ENCODE measurements at regions not wholly inside any gene's neighbourhood (a gene's known extent, or its start where the extent isn't known, plus 50 kb on each side); places are given as distances from the start of the nearest gene placed in this dataset.

DNA sequence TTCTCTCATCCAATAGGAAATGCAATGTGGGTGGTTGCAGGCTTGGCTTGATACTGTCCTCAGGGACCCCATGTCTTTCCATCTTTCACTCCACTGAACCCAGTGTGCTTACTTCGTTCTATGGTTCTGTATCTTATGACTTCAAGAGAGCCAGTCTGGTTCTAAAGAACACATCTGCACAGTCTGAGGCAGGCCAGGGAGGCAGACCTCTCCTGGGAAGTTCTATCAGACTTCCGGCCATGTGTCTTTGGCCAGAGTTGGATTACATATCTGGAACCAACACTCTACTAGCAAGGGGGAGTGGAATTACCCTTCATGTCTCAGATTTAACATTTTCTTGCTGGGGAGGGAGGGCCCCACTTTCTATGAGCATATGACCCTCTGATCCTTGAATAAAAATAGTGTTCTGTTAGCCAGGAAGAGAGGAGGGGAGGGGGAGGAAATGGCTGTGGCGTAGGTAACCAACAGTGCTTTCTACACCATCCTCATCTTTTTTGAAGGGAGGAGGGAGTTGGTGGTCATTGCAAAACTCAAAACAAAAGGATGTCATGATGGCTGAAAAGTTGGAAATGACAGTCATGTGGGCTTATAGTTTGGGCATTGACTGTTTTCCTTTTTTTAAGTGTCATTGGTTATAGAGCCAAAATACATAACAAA, 370.2 kb downstream of the GATA3 start:
- intact Hi-C loops (cut with DNase I), result no loop called here
- ATAC-seq (ENCODE audit: poor library complexity), result no peak

DNA sequence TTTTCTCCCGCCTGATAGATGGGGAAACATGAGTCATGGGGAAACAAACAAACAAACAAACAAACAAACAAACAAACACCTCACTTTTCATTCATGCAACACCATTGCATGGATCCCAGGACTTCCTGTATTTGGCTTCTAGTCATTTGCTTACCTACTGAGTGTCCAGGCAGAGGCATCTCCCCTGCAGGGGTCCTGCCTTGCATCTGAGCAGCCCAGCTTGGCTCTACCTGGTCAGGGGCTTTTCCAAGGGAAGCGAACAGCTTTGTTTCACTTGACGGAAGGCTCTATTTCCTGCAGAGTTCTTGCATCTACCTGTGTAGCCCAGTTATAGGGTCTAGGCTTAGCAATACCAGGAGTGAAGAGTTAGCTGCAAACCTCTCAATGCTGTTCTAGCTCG, 374.2 kb downstream of the GATA3 start:
- no peak for DNase-seq
- no peak for ATAC-seq (ENCODE audit: poor library complexity)
- intact Hi-C loops (cut with DNase I), result no loop called here

More for the DNA sequence above, 370.2 kb downstream of the GATA3 start:
- no peak for DNase-seq

DNA sequence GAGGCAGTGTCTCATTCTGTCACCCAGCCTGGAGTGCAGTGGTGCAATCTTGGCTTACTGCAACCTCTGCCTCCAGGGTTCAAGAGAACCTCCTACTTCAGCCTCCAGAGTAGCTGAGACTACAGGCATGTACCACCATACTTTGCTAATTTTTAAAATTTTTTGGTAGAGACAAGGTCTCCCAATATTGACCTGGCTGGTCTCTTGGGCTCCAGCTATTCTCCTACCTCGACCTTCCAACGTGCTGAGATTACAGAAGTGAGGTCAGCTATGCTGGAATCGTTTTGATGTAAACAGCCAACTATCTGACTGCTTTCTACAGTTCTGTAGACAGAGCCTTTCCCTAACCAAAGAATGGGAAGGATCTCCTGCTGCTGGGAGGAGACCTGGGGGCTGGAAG, 375.8 kb downstream of the GATA3 start:
- DNase-seq, result no peak
- intact Hi-C loops (cut with DNase I), result no loop called here
- no peak for ATAC-seq (ENCODE audit: poor library complexity)

DNA sequence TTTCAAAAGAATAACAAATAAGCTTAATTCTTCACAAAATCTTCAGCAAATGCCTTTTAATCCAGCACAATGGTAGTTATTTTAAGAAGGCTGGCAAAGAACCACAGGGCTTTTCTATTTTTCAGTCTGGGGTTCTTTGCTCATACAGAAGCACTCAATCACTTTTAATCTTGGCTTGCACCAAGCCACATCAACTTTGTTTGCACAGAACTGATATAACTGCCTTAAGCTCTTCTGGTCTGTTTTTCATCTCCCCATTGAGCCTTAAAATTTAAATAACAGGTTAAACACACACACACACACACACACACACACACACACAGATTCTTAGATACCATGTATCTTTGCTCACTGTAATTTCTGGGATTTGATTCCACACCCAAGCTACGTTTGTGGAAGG, 377.0 kb downstream of the GATA3 start:
- intact Hi-C loops (cut with DNase I), result no loop called here
- ATAC-seq (ENCODE audit: poor library complexity) (no peak), DNase-seq (no peak)

DNA sequence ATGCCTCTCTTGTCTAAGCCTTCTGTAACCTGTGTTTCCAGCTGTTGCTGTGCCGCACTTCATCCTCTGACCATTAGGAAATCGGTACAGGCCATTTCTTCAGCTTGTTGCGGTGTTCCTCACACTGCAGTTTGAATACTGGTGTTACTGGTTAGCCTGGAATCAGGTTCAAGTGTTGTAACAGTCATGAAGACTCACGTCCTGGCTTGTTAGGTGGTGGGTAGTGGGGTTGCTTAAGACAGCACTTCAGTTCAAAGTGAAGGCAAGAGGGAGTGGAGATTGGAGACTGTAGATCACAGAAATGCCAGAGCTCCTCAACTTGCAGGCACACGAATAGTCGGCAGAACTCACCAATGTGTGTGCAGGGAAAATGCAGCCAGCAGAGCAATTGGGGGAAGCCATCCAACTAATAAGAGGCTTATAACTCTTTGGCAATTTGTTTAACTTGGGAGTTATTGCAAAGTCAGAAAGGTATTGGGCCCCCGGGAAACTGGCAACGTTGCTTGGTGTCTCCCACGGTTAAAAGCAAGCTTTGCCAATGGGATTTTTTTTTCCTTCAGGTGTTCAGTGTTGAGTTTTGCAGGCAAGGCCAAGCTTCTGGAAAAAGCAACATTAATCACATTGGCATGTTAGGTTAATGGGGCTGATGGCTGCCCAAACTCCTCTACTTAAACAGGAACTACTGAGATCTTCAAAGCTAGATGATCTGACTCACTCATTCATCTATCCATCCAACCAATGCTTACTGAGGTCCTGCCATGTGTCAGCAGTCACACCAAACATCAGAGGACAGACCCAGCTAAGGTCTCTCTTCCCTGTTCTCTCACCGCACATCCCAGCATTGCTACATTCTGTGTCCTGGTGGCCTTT, 380.9 kb downstream of the GATA3 start:
- ATAC-seq (ENCODE audit: poor library complexity) (no peak), DNase-seq (no peak)
- intact Hi-C loops (cut with DNase I), result no loop called here

DNA sequence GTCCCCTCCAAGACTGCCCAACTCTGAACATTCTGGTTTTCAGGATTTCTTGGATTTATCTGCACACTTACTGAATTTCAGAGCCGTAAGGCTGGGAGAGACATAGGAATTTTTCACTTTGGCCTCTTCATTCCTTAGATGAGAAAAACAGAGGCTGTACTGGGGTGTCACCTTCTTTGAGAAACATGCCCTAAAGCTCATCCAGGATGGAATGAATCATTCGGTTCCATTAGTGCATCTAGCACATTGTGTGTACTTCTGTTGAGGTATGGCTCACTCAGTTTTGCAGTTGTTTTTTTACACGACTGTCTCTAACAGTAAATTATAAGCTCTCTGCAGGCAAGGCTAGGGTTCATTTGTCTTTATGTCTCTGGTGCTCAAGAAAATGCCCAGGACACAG, 383.4 kb downstream of the GATA3 start:
- DNase-seq (no peak), ATAC-seq (ENCODE audit: poor library complexity) (no peak)
- intact Hi-C loops (cut with DNase I), result no loop called here

DNA sequence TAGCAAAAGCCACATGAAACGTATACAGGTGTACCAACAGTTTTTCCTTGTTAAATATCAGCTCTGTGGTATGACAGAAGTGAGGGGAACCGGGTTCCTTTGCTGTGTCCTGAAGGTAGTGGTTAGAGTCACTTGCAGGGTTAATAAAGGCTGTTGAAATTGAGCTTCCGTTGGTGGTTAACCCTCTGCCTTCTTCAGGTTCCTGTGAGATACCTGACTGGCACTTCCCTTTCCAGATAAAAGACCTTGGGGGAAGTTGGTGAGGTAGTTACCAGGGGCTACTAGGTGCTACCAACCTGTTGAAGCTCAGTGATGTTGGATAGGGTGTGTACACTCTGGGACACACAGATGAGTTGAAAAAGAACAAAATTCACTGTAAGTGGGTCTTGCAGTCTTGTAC, 384.1 kb downstream of the GATA3 start:
- DNase-seq (no peak), ATAC-seq (ENCODE audit: poor library complexity) (no peak)
- intact Hi-C loops (cut with DNase I), result no loop called here

DNA sequence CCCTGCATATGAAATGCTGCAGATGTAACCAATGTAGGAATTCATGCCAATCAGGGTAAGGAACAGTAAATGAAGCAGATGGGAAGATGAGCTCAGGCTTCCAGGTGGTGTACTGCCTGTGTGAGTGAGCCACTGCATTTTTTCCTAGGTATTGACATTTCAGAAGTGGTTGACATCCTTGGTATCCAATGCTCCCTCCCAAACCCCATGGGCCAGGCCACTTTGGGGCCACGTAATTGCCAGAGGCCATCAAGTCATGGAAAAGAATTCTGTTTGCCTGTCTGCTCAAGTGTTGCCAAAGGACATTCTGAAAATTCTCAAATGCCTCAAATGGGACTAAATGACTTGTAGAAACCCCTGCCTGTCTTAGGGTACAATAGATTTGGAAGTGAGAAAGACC, 384.6 kb downstream of the GATA3 start:
- intact Hi-C loops (cut with DNase I), result no loop called here
- DNase-seq, result no peak
- ATAC-seq (ENCODE audit: poor library complexity), result no peak

DNA sequence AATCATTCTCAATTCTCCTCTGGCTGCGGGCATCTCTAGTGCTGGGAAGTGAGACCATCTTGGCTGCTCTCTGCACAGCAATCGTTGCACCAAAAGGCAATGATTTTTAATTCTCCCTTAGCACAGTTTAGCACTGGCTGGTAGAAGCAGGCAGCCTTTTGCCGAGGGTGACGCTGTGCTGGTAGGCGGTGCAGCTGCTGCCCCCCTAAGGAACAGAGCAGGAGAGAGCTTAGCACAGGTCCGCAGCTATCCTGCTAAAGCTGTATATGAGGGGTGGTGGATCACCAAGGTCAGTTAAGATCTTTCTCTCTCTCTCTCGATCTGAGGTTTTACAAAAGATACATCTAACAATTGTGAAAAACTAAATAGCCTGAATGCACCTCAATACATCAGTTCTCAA, 390.1 kb downstream of the GATA3 start:
- no peak for ATAC-seq (ENCODE audit: poor library complexity)
- intact Hi-C loops (cut with DNase I), result no loop called here

DNA sequence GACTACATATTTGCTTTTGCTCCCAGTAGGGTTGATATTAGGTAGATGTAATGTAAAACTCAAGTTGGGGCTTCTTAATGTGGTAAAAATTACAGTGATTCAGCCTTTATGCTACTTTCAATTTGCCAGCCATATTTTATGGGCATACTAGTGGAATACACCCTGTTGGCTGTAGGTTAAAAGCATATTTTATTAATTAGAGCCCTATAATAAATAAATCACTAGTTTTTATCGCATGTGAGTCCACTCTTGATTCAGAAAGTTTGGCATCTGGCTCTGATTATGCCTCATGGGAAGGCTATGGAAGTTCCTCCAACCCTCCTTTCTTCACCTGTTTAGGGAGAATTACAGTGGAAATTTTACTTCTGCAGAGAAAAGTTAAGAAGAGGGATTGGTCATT, 390.9 kb downstream of the GATA3 start:
- no peak for DNase-seq
- intact Hi-C loops (cut with DNase I), result no loop called here

More for the DNA sequence above, 390.1 kb downstream of the GATA3 start:
- no peak for DNase-seq

DNA sequence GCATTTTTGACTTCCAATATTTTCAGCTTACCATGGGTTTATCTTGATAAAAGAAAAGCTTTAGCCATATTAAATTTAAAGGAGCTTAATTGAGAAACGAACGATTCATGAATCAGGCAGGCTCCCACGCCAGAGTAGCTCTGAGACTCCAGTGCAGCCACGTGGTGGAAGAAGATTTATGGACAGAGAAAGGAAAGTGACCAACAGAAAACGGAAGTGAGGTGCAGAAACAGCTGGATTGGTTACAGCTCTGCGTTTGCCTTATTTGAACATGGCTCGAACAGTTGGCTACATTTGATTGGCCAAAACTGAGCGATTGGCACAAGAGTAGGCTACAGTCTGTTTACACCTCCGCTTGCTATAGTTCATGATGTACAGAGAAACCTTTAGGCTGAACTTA, 395.4 kb downstream of the GATA3 start:
- ATAC-seq (ENCODE audit: poor library complexity) (no peak), DNase-seq (no peak)
- intact Hi-C loops (cut with DNase I), result no loop called here

More for the DNA sequence above, 390.9 kb downstream of the GATA3 start:
- no peak for ATAC-seq (ENCODE audit: poor library complexity)

DNA sequence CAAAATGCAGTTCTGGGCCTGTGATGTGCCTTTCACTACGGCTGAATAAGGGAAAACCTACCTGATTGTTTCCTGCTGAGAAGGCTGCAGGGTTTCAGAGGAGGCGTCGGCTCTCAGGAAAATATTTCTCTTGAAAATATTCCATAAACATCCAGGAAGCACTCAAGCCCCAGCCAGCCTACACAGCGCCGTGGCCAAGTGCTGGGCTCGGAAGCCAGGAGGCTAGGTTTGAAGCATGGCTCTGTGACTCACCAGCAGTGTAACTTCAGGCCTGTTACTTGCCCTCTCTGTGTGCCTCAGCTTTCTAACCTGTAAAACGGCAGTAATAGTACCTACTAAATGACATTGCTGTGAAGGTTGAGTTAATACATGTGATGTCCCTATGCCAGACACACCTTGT, 399.1 kb downstream of the GATA3 start:
- intact Hi-C loops (cut with DNase I), result no loop called here

DNA sequence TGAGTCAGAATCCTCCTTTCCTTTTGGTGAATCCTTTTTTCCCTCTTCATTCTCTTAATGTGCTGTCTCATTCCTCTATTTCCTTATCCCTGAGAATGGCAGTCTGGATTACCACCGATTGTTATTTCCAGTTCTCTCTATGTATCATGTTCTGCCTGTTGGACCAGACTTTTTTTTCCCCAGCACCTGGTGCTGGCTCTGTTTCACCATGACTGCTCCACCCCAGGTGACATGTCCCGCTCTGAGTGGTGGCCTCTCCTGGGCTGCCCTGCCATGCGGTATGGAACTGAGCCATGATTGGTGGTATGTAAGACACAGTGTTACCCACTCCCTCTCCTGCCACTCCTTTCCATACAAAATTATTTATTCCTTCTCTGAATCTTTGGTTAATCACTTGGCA, 399.9 kb downstream of the GATA3 start:
- no peak for ATAC-seq (ENCODE audit: poor library complexity)
- intact Hi-C loops (cut with DNase I), result no loop called here

More for the DNA sequence above, 399.1 kb downstream of the GATA3 start:
- DNase-seq (peak; percentile 53), ATAC-seq (ENCODE audit: poor library complexity) (peak; percentile 56)

DNA sequence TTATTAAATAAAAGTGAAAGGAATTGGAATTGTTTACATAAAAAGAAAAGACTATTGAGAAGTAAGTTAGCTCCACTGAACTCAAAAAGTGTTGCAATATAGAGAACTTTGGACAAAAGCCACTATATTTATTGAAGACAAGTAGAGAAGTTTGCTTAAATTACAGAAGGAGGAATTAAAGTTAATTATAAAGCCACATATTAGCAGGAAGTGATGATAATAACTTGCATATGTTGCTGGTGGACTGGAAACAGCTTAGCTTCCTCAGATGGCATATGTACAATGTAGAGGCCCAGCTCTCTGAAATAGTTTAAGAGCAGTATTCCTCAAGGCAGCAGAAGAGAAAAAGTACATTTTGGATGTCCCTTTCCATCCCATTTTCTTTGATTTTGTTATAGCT, 400.7 kb downstream of the GATA3 start:
- intact Hi-C loops (cut with DNase I), result no loop called here
- DNase-seq (no peak), ATAC-seq (ENCODE audit: poor library complexity) (no peak)

More for the DNA sequence above, 399.9 kb downstream of the GATA3 start:
- no peak for DNase-seq

DNA sequence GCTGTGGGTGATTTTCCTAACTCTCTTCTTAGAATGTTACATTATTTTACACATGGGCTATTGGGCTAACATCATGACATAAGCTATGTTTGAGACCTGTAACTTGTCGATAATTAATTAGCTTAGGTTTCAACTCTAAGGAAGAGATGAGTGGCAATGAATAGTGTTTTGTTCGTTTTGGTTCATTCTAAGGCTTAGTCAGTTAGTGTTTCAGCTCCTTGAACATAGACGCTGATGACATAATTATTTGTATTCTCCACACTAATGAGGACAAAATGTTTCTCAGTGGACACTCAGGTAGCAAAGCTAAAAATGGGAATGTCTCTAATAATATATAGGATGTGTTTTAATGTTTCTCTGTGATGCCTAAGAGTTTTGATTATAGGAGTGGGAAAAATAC, 401.9 kb downstream of the GATA3 start:
- intact Hi-C loops (cut with DNase I), result no loop called here
- DNase-seq (no peak), ATAC-seq (ENCODE audit: poor library complexity) (no peak)

DNA sequence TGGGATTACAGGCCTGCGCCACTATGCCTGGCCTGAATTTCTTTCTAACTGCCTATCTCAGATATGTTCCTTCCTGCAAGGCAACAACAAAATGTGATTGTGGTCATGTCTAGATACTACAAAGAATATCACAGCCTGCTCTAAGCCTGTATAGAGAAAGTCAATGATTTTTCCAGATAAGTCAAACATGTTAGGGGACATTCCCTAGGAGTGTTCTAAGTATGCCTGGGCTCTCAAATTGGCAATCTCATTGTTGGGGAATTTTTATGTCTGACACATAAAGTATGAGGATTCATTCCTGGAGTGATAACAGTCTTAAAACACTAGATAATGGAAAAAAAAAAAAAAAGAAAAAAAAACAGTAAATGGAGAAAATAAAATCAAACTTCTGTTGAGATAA, 406.1 kb downstream of the GATA3 start:
- no peak for ATAC-seq (ENCODE audit: poor library complexity)
- intact Hi-C loops (cut with DNase I), result no loop called here
- no peak for DNase-seq

DNA sequence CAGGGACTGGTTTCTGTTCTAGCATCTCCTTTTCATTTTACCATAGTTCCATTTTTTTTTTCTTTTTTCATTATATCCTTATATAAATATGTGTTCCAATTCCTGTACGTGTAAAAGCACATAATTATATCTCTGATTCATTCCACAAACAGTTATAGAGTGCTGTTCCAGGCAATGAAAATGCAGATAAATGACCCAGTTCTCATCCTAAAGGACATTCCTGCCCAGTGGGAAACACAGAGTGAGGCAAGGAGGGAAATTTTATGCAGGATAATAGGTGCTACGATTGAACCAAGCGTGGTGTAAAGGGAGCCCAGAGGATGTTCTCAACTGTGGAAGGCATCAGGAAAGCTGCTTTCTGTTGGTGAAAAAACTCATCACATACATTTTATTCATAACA, 408.1 kb downstream of the GATA3 start:
- DNase-seq (no peak), ATAC-seq (ENCODE audit: poor library complexity) (no peak)
- intact Hi-C loops (cut with DNase I), result no loop called here

DNA sequence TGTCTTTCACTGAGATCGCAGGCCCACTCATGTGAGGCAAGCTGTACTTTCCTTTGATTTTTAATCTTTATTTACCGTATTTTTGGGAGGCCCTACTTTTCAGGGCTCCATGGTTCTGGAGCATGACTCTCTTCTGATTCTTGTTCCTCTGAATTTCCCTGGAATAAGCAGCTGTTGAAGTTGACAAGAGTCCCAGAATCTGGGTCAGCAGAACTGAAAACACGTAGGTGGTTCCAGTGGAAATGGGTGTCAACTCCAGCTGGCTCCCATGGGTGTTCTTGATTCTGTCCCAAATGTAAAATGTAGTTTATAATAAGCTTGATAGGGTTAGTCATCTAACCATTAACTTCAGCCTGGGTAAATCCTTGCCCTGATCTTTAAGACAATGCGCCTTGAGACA, 409.4 kb downstream of the GATA3 start:
- ATAC-seq (ENCODE audit: poor library complexity), result peak; percentile 39
- no peak for DNase-seq
- intact Hi-C loops (cut with DNase I), result no loop called here

DNA sequence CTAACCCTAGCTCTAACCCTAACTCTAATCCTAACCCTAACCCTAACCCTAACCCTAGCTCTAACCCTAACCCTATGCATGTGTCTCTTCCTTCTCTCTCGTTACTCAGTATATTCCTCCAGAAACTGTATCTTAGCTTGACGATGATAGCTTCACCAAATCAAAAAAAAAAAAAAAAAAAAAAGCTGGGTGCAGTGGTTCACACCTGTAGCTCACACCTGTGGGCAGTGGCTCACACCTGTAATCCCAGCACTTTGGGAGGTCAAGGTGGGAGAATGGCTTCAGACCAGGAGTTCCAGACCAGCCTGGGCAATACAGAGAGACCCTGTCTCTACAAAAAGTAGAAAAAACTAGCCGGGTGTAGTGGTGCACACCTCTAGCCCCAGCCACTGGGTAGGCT, 414.0 kb downstream of the GATA3 start:
- intact Hi-C loops (cut with DNase I), result no loop called here
- DNase-seq (no peak), ATAC-seq (ENCODE audit: poor library complexity) (no peak)

DNA sequence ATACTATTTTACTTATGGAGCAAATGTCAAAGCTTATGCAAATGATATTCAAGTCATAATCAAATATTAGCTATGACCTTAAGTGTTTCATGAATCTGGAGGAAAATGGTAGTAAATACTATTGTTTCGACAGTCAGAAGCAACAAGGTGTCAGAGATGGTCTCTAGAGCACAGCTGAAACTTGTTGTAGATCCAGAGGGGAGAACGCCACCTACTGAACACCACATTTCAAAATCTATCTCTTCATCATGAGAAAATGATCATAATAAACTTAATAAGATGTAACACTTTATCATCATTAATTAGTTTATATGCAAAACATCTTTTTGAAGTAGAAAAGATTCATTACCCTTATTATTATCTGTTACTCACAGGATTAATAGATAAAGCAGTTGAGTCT, 418.7 kb downstream of the GATA3 start:
- DNase-seq, result no peak
- intact Hi-C loops (cut with DNase I), result no loop called here
- no peak for ATAC-seq (ENCODE audit: poor library complexity)
